ENCODE measurements at regions not wholly inside any gene's neighbourhood (a gene's known extent, or its start where the extent isn't known, plus 50 kb on each side); places are given as distances from the start of the nearest gene placed in this dataset.
A peak's percentile ranks its signal among the peaks of the same experiment; 100 is the strongest.

DNA sequence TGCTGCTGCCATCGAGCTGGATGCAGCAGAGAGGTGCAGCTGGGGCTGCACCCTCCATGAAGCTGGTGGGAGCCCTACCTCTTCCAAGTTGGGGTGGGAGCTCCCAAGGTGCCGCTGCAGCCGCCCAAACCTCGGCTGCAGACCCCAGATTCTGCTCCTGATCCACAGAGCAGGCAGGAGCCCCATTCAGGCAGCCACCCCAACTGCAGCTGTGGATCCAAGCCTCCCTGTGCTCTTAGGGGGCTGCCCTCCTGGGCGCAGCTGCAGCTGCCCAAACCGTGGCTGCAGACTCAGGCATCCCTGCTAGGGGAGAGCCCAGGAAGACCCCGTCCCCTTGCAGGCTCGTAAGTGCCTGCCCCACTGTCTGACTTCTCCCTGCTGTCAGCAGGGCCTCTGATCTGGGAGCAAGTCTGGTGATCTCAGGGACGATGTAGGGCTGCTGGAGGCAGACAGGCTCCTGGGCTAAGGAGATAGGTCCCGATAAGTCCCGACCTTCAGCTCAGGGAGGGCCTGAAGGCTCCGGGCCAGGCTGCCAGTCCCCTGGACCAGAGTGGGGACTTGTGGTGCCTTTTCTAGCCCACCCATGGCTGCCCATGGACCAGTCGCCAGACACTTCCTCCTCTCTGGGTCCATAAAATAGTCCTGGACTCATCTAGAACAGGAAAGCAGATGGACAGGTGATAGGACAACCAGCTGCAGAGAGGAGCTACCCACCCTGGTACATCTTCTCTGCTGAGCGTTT lies 767.1 kb upstream of the CDH7 start:
- H3K9me3 ChIP-seq, result no peaks in the 10 kb centered on the region
- no peaks in the 10 kb centered on the region for H3K27me3 ChIP-seq
- TF ChIP-seq, protein P1, sequence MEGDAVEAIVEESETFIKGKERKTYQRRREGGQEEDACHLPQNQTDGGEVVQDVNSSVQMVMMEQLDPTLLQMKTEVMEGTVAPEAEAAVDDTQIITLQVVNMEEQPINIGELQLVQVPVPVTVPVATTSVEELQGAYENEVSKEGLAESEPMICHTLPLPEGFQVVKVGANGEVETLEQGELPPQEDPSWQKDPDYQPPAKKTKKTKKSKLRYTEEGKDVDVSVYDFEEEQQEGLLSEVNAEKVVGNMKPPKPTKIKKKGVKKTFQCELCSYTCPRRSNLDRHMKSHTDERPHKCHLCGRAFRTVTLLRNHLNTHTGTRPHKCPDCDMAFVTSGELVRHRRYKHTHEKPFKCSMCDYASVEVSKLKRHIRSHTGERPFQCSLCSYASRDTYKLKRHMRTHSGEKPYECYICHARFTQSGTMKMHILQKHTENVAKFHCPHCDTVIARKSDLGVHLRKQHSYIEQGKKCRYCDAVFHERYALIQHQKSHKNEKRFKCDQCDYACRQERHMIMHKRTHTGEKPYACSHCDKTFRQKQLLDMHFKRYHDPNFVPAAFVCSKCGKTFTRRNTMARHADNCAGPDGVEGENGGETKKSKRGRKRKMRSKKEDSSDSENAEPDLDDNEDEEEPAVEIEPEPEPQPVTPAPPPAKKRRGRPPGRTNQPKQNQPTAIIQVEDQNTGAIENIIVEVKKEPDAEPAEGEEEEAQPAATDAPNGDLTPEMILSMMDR (IDR thresholded peaks at IDR 0.05), result no peak
- ATAC-seq (peak in 4 of 8 donors; percentile 33 to 61 (median 39)), DNase-seq (no peak)
- intact Hi-C loops (cut with DNase I), result no loop called here
- H3K27ac ChIP-seq, result peak overlapping the region in 1 of 10 donors; percentile 23
- H3K4me3 ChIP-seq, result no peak overlapping the region
- no peaks in the 10 kb centered on the region for H3K36me3 ChIP-seq
- 84 to 89% methylated on average over 14 of the region's 14 CpGs for WGBS, 2 donors
- H3K4me1 ChIP-seq, result peaks cover 0 to 27% (median 5%) of the 10 kb centered on the region in 9 donors

DNA sequence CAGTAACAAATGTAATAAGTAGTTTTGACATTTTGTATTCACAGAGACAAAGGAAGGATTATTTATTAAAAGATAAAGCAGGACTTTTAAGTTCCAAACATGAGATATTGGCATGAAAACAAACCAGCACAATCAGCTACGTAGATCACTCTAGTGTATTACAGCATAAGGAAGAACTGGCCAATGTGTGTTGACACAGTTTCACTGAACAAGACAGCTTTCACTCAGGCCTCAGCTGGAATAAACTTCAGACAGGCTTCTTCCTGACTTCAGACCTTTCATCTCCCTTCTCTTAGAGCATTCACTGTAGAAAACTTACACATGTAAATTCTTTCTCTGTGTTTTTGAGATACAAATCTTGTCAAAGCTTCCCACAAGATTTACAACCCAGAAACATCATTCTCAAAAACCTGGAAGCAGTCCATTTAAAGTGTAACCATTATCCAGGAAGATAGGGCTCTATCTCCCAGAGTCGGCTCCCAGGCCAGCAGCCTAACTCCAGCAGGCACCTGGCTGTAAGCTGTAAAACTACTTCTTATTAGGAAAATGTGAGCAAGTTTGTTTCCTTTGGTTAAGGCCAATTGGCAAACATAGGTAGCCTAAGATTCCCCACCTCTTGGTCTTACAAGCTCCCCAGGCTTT lies 768.3 kb upstream of the CDH7 start:
- Histone ChIP-seq H3K4me3 (no peak overlapping the region), H3K27ac (peak overlapping the region in 4 of 10 donors; percentile 6 to 24 (median 16)), H3K4me1 (peaks cover 0 to 26% (median 5%) of the 10 kb centered on the region in 9 donors), H3K36me3 (no peaks in the 10 kb centered on the region), H3K9me3 (no peaks in the 10 kb centered on the region), H3K27me3 (no peaks in the 10 kb centered on the region)
- TF ChIP-seq, protein P1 (IDR thresholded peaks at IDR 0.05), result no peak
- no peak for DNase-seq
- intact Hi-C loops (cut with DNase I), result no loop called here
- 15 to 16% methylated on average over 2 of the region's 2 CpGs for WGBS, 2 donors
- peak in 2 of 8 donors; percentile 45 to 61 for ATAC-seq

DNA sequence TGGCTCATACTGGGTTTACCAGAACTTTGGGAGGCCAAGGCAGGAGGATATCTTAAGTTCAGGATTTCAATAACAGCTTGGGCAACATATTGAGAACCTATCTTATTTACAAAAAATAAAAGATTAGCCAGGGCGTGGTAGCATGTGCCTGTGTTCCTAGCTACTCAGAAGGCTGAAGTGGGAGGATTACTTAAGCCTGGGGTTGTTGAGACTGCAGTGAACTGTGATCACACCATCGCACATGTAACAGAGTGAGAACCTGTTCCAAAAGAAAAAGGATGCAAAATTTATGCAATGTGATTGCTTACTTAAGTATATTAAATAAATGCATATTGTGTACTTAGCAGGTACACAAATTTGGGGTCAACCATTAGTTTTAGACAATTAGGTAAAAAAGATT lies 768.9 kb upstream of the CDH7 start:
- 77 to 79% methylated on average over 2 of the region's 2 CpGs for WGBS, 2 donors
- no peak overlapping the region for H3K27ac ChIP-seq
- ATAC-seq (no peak), DNase-seq (no peak)
- peaks cover 0 to 20% (median 4%) of the 10 kb centered on the region in 9 donors for H3K4me1 ChIP-seq
- no peaks in the 10 kb centered on the region for H3K27me3 ChIP-seq
- H3K36me3 ChIP-seq, result no peaks in the 10 kb centered on the region
- no peak overlapping the region for H3K4me3 ChIP-seq
- intact Hi-C loops (cut with DNase I), result no loop called here
- H3K9me3 ChIP-seq, result no peaks in the 10 kb centered on the region
- TF ChIP-seq, protein P1 (IDR thresholded peaks at IDR 0.05), result no peak

DNA sequence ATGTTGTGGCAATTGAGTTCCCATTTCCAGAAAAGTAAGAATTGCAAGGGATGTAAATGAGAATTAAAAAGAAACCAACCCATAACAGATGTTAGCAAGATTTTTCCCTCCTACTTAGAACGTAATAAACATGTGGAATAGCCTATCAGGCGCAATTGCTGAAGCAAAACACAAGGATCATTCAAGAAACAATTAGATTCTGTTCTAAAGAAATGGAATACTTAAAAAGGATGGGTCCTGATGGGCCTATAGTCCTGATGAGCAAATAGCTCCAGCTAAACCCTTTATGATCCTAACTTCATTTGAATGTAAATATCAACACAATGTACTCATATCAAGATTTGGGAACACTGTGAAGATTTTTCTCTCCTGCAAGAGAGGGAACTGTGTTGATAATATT lies 771.0 kb upstream of the CDH7 start:
- H3K9me3 ChIP-seq, result no peaks in the 10 kb centered on the region
- ATAC-seq (no peak), DNase-seq (no peak)
- WGBS, 2 donors, result 81 to 84% methylated on average over 2 of the region's 2 CpGs
- H3K27me3 ChIP-seq, result no peaks in the 10 kb centered on the region
- H3K36me3 ChIP-seq, result no peaks in the 10 kb centered on the region
- H3K4me3 ChIP-seq, result no peak overlapping the region
- TF ChIP-seq, protein P1 (IDR thresholded peaks at IDR 0.05), result no peak
- peaks cover 0 to 11% (median 0%) of the 10 kb centered on the region in 9 donors for H3K4me1 ChIP-seq
- no peak overlapping the region for H3K27ac ChIP-seq
- intact Hi-C loops (cut with DNase I), result no loop called here

Measured in heart right ventricle (tissue), 16 donors.